GM21619 (cell line): ENCODE measurements at regions not wholly inside any gene's neighbourhood (a gene's known extent, or its start where the extent isn't known, plus 50 kb on each side); places are given as distances from the start of the nearest gene placed in this dataset.
"Not testable (repeated sequence)": the region's sequence is repeated elsewhere in the genome, so short reads cannot be mapped to it uniquely, and the experiment has no call there.

Experiments used
- ATAC-seq: cut with Tn5 transposase; IDR thresholded peaks from one replicate; pipeline ENCODE4 v1.9.1; 2021; ENCODE audit not compliant: unreplicated experiment

GRCh38 chr6:144935181-144935580 lies 650.0 kb downstream of the UTRN start:
- ATAC-seq, result no peak

GRCh38 chr6:144935661-144936060 lies 650.5 kb downstream of the UTRN start:
- no peak for ATAC-seq

DNA sequence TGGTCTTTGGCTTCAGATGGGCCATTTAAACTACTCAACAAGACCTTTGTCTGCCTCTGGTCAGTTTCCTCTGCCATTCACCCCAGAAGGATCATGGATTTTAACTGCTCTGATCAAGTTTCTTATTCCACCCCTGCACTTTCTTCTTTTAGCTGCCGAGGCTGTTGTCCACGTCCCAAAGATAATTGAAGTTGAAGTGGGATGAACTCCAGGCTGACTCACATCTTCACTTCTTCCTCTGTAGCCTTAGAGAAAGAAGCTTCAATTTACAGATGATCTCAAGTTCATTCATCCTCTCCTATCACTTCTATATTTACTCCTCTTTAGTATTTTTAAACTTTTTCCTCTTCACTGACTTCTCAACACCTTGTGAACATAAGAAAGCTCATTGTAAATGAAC lies 651.6 kb downstream of the UTRN start:
- ATAC-seq, result no peak

DNA sequence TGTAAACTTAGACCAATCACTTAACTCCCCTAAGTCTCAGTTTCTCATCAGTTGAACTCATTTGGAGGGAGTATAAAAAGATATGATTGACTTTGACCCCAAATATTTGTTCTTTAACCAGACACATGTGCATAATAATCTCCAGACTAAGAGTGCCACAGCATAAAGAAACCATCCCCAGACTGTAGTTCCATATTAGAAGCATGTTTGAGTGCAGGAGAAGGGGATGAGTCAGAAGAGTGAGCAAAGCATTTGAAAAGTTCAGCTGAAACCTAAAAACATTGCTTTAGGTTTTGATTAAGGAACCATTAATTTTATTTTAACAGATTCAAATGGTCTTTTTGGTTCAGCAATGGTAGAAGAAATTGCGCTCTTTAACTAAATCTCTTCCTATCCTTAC lies 654.8 kb downstream of the UTRN start:
- ATAC-seq, result no peak

- ATAC-seq, result no peak
Observed at GRCh38 chr6:144944106-144944505, 659.0 kb downstream of the UTRN start.

DNA sequence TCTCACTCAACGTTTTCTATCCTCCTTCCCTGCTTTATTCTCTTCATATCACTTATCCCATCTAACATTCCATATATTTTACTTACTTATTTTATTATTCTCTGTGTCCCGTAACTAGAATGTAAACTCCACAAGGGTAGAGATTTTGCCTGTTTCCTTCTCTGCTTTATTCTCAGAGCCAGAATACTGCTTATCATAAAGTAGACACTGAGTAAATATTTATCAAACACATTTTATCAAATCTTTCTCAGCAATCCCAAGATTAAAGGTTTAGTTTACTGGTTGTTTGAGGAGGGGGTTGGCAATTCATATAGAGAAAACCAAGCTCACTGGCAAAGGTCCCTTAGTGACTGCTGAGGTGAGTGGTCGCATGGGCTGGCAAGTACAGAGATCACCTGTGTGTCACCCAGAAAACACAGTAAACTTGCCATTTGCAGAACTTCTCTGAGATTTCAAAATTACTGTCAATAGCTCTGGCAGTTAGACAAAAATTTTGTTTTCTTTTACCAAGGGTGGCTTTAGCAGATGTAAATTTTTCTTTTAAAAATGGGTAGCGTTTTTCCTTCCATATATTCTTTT lies 662.4 kb downstream of the UTRN start:
- ATAC-seq, result no peak

DNA sequence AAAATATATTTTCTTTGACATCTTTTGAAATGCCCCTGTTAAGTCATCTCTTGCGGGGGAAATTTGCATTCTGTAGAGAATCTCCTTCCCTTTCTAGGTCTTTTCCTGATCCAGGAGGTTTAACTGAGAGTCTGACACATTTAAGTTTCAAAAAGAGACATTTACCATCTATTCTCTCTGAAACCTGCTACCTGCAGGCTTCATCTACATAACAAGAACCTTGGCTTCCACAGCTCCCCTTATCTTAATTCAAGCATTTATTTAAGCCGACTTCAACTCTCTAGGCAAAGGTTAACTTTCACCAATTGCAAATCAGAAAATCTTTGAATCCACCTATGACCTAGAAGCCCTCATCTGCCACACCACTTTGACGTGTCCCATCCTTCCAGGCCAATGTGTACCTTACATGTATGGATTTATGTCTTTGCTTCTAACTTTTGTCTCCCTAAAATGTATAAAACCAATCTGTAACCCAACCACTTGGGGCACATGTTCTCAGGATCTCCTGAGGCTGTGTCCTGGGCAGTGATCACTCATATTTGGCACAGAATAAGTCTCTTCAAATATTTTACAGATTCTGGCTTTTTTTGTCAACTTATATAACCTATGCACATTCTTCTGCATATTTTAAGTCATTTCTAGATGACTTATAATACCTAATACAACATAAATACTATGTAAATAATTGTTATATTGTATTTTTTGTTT lies 666.7 kb downstream of the UTRN start:
- no peak for ATAC-seq

DNA sequence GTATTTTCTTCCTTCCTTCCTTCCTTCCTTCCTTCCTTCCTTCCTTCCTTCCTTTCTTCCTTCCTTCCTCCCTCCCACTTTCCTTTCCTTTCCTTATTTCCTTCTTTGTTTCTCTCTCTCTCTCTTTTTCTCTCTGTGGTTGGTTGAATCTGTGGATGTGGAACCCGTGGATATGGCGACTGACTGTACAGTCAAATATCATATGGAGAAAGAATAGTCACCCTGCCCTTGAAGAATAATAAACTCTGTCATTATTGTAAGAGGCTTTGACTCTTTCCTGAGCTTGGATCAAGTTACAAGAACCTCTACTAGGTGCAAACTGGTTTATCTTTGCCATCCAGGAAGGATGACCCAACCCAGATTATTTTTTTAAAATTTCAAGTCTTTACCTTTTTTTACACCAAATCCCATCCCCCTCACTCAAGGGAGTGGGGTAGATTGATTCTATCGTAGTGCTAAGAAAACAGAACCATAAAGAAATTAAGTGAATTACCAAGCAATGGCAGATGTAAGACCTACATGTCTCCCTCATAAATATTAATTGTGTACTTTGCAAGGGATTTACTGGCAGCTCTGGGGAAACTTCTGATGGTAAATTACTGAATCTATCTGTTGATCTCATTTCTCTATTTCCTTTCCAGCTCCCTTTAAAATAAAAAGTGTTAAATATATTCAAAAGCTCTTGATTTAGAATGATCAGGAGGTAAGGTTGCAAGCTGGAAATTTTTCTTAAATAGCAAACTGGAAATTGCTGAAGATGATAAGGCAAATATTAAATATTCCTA lies 667.5 kb downstream of the UTRN start:
- ATAC-seq, result no peak

- ATAC-seq, result no peak
Observed at GRCh38 chr6:144953552-144954240, 668.6 kb downstream of the UTRN start.

GRCh38 chr6:144954241-144954556 lies 669.1 kb downstream of the UTRN start:
- no peak for ATAC-seq

DNA sequence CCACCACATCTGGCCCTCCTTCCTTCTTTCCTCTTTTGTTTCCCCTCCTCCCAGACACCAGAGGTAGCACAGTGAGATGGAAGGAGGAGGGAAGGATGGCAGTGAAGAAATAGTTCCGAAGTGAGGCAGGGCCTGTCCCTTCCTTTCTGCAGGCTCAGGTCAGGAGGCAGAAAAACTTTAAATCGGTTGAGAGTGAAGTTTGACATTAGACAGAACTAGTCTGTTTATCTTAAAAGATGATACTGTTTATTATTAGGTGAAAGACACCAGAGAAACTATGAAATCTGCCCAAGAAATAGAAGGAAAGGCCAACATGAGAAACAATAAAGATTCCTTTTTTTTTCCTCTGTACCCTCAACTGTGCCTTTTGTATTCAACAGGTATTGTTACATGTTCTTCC lies 670.3 kb downstream of the UTRN start:
- no peak for ATAC-seq

- no peak for ATAC-seq
Observed at GRCh38 chr6:144955859-144956258, 670.7 kb downstream of the UTRN start.

GRCh38 chr6:144956697-144957096 lies 671.6 kb downstream of the UTRN start:
- ATAC-seq, result not testable (repeated sequence)

DNA sequence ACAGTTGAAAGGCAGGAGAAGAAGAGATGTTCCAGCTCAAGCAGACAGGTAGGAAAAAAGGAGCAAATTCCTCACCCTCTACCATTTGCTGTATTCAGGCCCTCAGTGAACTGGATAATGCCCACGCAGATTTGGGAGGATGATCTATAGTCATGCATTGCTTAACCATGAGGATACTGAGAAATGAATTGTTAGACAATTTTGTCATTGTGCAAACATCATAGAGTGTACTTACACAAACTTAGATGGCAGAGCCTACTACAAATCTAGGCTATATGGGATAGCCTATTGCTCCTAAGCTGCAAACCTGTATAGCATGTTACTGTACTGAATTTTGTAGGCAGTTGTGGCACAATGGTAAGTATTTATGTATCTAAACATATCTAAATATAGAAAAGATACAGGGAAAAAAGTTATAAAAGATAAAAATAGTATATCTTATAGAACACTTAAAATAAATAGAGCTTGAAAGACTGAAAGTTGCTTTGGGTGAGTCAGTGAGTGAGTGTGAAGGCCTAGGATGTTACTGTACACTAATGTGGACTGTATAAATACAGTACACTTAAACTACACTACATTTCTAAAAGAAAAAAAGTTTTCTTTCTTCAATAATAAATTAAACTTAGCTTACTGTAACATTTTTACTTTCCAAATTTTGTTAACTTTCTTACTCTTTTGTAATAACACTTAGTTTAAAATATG lies 672.3 kb downstream of the UTRN start:
- ATAC-seq, result no peak

DNA sequence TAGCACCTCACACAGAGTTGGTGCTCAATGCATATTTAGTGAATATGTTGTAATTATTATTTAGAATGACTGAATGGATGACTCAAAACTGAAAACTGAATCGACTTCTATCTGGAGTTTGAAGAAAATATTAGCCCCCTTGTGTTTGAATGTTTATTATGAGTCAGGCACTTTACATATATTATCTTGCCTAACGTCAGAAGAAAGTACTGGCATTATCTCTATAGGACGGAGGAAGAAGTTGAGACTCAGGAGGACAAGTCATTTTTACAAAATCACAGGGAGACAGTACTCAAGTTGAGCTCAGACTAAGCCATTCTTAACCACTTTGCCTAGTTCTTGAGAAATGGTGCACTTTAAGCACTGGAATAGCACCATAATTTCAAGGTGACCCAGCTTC lies 684.0 kb downstream of the UTRN start:
- ATAC-seq, result no peak

GRCh38 chr6:144969602-144970272 lies 684.6 kb downstream of the UTRN start:
- no peak for ATAC-seq

- not testable (repeated sequence) for ATAC-seq
Observed at GRCh38 chr6:144977250-144977864, 692.2 kb downstream of the UTRN start.

- ATAC-seq, result no peak
Observed at GRCh38 chr6:144978208-144978607, 693.1 kb downstream of the UTRN start.

- no peak for ATAC-seq
Observed at GRCh38 chr6:144986271-144986670, 701.1 kb downstream of the UTRN start.
